Left hindlimb (tissue), 1 donor: ENCODE measurements at regions not wholly inside any gene's neighbourhood (a gene's known extent, or its start where the extent isn't known, plus 50 kb on each side); places are given as distances from the start of the nearest gene placed in this dataset.
"Not testable (repeated sequence)": the region's sequence is repeated elsewhere in the genome, so short reads cannot be mapped to it uniquely, and the experiment has no call there.

ENCODE experiments used
- DNase-seq: peaks from one replicate; pipeline ENCODE4 v3.0.0-alpha.2; 2018

DNA sequence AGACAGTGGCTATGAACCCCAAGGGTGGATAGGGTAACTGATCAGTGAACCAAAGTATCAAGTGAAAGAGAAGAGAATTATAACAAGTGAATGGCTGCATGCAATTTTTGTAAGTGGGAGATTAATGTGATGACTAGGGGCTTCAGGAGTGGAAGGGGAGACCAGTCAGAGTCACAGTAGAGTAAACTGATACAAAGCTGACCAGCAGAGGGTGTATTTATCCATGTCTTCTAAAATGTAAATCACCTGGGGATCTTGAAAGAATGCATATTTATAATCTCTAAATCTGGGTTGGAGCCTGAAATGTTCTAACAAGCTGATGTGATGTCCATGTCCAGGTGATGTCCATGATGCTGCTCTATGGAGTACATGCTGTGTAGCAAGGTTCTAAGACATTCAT lies 1351.3 kb upstream of the CHAC2 start:
- DNase-seq = no peak

DNA sequence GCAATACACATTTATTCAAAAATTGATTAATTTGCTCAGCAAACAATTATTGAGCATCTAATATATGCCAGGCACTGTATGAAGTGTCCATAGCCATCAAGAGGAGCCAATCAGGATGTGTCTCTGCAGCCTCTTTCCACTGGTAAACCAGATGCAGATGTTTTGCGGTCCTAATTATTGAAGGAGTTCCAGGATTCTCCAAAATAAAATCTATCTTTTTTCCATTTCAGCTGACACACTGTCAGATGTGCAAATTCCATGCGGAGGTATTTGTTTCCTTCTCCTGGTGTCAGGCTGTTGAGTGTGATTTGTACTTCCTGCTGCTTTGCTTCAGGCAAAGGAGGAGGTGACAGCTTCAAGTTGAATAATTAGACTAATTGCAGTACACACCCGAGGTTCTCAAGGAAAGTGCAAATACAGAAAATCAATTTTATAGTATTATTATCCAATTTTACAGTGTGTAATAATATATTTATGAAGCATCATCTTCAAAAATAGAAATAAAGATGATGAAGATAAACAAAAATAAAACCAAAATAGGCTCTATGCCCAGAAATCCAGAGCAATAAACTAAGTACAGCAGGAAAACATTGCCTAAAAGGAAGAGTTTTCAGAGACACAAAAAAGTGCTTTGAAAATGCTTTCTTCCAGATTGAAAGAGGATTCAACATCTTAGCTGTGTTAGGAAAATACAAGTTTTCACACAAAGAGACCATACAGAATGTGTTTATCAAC lies 1352.9 kb upstream of the CHAC2 start:
- no peak for DNase-seq

DNA sequence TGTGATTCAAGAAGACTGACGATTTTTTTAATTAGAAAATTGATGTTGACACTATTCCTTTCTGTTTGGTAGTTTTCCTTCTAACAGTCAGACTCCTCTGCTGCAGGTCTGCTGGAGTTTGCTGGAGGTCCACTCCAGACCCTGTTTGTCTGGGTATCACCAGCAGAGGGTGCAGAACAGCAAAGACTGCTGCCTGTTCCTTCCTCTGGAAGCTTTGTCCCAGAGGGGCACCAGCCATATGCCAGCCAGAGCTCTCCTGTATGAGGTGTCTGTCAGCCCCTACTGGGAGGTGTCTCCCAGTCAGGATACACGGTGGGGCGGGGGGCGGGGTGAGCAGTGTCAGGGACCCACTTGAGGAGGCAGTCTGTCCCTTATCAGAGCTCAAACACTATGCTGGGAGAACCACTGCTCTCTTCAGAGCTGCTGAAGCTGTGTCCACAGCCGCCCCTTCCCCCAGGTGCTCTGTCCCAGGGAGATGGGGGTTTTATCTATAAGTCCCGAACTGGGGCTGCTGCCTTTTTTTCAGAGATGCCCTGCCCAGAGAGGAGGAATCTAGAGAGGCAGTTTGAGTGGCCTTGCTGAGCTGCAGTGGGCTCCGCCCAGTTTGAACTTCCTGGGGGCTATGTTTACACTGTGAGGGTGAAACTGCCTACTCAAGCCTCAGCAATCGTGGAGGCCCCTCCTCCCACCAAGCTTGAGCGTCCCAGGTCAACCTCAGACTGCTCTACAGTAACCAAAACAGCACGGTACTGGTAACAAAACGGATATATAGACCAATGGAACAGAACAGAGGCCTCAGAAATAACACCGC lies 1358.1 kb upstream of the CHAC2 start:
- DNase-seq = not testable (repeated sequence)

DNA sequence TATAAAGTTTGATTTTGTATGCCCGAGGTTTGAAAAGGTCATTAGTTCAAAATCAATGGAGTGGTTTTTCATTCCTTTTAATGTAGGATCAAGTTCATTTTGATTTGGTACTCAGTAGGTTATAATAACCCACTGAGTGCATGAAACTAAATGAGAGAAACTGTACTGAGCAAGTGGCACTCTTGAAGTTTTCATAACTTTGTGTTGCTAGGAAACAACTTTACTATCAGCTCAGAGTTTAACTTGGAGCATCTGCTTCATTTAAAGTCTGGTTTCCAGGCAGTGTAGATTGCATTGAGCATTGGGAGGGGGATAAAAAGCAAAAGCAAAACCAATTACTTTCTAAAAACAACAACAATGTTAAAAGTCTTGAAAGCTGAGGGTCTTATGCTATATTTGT lies 1361.6 kb upstream of the CHAC2 start:
- no peak for DNase-seq

DNA sequence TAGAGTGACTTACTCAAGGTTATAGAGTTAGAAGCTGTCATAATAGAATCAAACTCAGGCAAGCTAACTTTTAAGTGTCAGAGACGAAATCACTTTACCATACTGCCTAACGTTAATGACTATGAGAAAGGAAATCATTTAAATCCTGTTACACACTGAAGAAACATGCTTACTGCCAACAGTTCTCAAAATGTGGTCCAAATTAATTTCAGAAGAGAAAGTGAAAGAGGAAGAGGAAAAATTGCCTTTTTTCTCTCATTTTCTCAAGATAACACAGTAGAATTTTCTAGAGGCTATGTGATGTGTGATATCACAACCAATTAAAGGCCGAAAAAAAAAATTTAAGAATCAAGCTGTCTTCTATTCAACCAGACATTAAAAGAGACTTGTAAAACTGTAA lies 1362.7 kb upstream of the CHAC2 start:
- no peak for DNase-seq

DNA sequence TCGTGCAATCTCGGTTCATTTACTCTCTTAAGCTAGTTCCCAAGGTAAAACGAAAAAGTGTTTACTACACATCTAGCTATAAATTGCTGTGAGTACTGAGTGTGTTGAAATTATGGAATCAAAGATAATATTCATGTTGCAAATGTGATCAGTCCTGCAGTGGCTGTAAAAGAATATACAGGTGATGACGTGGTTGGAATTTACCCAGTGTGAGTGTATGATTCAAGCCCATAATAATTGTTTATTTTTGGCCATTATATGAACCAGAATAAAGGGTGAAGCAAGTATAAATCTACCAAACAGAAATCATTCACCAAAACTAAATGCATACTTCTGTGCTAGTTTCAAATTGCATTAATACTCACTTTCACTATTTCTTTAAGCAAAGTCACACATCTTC lies 1363.6 kb upstream of the CHAC2 start:
- no peak for DNase-seq

DNA sequence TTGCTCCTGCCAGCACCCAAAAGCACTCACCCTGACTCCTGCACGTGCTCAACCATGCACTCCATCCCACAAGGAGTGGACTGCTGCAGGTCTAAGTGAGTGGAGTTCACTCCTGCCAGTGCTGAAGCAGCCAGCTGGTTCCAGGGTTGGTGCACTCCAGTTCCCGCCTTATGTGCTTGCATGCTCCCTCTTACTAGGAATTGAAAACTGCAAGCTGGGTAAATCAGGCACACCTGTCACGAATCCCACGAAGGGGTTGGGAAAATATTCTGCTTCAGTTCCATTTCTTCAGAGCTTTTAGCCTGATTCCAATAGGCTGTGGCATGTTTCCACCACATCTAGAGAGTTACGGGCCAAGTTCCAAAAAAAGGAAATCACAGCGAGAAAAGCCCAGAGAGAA lies 1365.5 kb upstream of the CHAC2 start:
- DNase-seq = no peak

DNA sequence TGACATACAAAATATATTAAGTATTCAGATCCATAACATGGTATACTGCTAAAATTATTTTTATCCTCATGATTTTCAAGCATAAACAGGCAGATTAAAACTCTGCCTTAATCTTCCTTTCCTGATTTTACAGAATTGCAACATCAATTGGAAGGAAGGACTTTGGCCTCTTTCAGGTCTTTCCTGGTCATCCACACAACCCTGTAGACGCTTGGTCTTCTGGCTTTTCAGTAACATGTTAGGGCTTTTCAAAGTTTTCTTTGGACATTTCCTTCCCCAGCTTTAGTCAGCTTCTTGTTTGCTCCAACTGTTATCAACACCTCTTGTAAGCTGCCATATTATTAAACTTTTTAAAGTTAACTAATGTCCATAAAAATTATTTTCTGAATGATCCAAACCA lies 1364.9 kb upstream of the NRXN1 start:
- no peak for DNase-seq

DNA sequence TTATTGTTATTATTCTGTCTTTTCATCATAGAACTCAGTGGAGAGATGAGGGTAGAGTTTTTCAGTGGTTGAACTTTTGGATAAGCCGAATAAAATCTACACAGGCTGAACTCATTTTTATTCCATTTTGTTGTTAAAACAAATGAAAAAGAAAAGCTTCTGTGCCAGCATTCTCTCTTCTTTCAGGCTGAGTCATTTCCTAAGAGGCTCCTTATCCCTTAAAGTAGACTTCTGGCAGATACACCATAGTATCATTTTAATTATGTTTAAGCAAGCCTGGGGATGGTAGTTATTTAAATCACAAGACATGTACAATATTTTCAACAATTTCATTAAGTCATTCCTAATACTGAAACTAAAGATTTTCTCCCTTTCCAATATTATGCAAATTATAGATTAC lies 1364.0 kb upstream of the NRXN1 start:
- no peak for DNase-seq

DNA sequence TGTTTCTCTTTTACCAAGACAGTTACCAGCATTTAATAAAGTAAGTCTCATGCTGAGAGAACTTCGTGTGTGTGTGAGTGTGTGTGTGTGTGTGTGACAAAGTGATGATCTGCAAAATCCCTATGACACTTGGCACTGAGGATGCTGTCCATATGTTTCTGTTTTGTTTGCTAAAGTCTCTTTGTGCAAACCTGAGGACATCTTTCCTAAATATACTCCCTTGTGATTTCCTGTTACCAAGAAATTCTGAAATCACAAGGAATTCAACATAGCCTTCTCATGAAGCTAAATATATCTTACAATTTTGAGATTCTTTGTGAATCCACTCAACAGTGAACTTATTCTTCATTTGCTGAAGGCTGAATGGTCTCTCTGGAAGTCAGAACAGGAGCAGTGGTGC lies 1359.7 kb upstream of the NRXN1 start:
- no peak for DNase-seq

DNA sequence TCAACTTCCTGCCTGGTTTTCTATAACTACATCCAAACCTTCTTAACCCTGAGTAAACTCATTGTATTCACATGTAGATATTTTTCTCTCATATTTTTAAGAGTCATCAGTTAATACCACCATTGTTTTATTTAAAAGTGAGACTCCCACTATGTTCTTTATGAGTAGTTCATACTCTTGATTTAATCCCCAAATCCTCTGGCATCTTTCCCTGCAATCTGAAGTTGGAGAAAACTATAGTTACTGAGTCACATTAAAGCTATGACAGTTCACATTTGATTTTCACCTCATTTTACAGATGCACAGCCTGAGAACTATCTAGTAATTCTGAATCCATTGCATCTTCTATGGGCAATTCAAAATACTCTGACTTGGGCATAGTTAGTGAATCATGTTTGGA lies 1358.7 kb upstream of the NRXN1 start:
- DNase-seq = no peak

DNA sequence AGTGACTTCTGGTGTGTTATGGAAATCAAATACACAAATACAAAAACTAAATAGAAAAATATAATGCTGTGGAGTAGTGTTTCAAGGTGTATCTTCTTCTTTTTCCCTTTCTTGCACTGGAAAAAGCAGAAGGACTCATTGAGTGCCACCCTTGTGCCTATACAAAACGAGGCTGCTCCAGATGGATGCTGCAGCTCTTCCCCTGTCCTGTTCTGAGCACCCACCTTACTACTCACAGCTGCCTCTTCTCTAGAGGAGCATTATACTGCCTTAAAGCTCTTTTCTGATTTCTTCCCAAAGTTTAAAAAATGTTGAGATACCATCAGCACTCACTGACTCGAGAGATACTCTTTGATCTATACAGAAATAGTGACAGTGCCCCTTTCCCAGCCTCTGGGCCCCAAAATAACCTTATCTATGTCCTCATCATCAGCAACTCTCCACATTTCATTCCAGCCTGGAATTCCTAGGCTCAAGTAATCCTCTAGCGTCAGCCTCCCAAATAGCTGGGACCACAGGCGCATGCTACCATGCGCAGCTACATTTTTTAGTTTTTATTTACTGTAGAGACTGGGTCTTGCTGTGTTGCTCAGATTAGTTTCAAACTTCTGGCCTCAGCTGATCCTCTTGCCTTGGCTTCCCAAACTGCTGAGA lies 1356.1 kb upstream of the NRXN1 start:
- no peak for DNase-seq

DNA sequence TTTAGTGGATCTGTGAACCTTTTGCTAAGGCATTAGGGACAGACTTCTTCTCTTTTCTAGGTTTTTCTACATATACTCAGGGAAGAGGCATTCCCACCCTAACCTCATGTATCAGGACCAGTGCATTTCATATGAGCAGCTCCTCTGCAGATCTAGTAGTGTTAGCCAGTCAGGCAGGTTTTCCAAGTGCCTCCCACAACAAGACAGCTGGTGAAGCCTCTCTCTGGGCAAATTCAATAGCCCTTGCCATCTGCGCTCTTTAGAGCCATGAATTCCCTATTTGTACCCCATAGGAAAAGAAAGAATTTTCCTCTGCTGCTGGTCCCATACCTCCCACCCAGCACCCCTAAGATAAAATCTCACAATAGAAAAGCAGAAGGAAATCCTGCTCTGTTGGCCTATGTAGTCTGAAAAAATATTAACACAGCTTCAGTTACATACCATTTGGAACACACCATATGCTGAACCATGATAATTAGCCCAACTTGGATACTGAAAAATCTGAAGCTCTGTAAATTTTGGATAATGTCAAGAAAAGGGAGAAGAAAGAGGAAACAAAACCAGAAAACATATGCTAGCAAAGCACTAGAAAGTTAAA lies 1354.6 kb upstream of the NRXN1 start:
- DNase-seq = no peak

DNA sequence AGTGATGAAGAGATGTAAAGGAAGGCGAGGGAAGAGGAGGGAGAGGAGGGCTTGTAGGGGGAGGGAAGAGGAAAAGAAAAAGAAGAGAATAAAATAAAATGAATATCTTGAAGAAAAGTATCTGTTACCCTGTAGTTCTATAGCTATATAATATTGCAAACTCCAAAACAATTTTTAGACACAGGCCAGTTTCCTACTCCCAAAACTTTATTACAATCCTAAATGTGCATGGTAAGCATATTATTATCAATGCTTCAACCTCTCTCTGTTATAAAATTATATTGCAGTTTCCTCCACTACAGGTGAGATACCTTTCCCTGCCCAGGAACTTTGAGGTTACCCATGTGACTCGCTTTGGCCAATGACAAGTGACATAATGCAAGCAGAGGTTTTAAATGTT lies 1351.6 kb upstream of the NRXN1 start:
- no peak for DNase-seq

DNA sequence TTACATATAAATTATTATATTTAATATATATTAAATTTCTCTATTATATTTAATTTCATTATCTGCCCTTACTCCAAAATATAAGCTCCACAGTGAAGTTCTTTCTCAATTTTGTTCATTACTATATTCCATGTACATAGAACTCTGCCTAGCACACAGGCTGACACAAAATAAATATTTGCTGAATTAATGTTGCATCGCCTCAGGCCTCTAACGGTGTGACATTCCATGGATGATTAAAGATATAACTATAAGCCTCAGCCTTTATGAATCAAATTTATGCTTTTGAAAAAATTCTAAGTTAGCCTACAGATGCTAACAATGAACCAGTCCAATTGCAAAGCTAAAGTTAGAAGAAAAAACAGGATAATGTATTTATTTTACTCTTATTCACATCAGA lies 1337.2 kb upstream of the NRXN1 start:
- DNase-seq = no peak

DNA sequence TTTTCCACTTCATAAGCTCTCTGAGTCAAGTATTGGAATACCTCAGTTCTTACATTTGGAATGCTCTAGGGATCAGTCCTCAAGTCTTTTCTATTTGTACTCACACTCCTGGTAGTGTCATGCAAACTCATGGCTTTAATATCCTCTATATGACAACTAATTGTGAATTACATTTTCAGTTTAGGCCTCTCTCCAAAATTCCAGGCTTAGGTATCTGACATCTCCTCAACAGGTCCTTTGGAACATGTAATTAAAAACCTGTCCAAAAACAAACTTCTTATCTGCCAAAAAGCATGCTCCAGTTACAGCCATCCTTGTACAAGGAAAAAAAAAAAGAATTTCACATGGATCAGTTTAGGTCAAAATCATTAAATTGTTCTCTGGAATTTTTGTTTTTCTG lies 1336.2 kb upstream of the NRXN1 start:
- no peak for DNase-seq

DNA sequence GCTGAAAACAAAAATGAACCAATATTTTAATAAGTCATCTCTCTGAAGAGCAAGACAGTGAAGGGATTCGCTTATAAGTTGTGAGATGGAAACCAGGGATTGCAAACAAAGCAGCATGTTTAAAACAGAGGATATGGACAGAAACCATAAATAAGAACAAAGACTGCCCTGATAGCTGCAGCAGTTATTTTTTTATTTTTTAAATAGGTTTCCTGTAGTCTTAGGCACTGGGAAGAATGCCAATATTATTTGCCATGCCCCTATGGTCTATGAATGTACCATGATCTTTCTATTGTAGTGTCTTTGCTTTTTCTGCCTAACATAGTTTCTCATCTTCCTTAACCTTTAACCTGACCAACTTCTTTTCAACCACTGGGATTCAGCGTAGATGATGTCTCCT lies 1334.0 kb upstream of the NRXN1 start:
- no peak for DNase-seq

DNA sequence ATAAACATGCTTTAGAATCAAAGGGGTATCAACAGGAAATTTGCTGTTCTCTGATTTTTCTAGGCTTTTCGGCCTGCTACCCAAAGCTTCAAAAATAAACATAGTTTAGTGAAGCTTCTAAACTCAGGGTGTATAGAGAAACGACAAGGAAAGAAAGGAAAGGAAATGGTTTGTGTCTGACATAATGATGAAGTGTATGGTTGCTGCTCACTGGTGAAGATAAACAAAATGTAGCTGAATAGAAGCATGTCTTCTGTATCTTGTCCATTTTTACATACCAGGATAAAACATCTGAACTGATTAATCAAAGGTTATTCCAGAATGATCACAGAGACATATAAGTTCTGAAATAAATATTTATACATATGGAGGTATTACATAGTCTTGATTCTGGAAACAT lies 1324.6 kb upstream of the NRXN1 start:
- DNase-seq = no peak

DNA sequence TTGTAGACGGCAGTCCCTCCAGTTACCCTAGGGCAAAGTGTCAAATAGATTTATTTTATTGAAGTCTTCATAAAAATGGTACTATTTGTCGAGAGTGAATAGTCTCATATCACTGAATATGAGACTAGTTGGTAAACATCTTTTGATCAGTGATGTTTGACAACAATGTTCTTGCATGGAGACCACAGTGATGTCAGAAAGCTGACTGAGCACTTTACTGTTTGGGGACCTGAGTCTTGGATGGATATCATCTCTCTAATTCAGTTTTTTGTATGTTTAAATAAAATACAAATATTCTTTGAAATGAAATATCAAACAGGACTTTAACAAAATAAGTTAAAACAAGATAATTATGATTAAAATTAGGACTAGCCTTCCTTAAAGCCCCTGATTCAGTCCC lies 1315.4 kb upstream of the NRXN1 start:
- DNase-seq = no peak

DNA sequence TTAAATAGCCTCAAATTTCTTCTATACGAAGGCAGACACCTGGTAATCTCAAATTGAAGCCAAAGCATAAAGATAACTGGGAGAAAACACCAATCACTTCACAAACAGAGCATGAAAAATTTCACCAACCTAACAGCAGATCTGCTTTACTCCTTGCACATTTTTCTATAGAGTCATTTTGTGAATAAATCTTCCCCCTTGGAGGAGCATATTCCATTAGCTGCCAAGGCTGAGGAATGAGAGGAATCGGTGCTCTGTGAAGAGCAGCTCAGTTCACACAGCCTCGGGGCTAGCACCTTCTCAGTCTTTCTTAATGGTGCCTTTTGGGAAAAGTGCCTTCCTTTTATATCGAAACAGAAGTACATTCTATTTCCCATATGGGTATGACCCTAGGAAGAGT lies 1313.7 kb upstream of the NRXN1 start:
- DNase-seq = no peak

DNA sequence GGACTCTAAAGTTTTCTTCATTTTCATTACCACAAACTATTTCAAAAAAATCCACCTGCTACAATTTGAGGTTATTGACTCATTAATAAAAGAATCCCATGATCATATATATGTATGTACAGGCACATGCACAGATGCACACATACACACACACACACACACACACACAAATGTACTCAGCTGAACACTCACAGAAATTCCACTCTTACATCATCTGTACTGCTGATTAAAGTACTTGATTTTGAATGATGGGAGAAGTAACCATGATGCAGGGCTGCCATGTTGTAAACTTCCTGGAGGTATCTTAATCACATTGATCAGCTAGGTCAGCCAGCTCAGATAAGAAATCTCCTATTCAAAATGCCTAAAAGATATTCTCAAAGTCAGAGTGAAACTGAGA lies 1313.2 kb upstream of the NRXN1 start:
- no peak for DNase-seq

DNA sequence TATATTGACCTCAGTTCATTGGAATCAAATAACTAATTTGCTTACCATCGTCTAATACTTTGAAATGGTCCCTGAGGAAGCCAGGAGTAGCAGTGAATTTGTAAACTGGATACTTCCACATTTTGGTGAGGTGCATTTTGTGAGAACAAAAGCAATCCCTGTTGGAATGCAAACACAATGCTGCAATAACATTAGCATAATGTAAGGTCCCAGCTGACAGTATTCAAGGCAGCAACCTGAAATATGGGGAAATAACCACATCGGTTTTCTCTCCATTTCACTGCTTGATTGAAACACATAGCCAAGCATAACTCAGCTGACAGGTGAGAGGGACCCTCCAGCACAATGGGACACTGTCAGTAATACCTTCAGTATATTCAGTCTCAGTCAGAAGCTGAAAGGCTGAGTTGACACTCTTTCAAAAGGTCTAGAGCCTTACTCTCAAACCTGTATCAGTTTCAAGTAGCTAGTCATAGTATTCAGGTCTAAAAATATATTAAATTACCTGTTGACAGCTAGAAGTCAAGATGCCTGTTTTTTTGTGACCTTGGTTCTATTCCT lies 1311.9 kb upstream of the NRXN1 start:
- no peak for DNase-seq

DNA sequence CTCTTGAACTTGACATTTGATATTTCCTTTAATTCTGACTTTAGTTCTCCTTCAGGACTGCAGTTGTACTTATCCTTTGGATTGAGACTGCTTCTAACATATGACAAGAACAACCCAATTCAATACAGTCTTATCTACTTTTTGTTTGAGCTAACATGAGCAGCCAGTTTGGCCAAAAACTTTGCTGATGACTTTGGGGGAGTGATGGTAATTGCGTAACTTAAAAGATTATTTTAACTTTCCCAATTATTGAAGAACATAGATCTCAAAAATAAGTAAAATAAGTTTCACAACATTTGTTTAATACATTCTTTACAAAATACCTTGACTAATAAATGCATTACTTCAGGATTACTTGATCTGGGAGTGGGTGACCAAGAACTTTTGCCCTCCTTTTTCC lies 1311.1 kb upstream of the NRXN1 start:
- no peak for DNase-seq
